ENCODE measurements at regions not wholly inside any gene's neighbourhood (a gene's known extent, or its start where the extent isn't known, plus 50 kb on each side); places are given as distances from the start of the nearest gene placed in this dataset.
"Not testable (repeated sequence)": the region's sequence is repeated elsewhere in the genome, so short reads cannot be mapped to it uniquely, and the experiment has no call there.

GRCh38 chr4:187724456-187724855, 271.1 kb upstream of the ZFP42 start:
- Histone ChIP-seq H3K27me3 (ENCODE audit: insufficient read depth, insufficient read length) (no peaks in the 10 kb centered on the region), H3K9me3 (ENCODE audit: insufficient read depth, low read length) (no peaks in the 10 kb centered on the region), H3K9ac (ENCODE audit: insufficient read length, low read depth) (no peak overlapping the region), H3K4me3 (ENCODE audit: insufficient read length, low read depth) (no peak overlapping the region), H3K36me3 (ENCODE audit: insufficient read depth, insufficient read length, low read length) (no peaks in the 10 kb centered on the region), H3K4me1 (ENCODE audit: insufficient read depth, insufficient read length) (no peaks in the 10 kb centered on the region)
- no peak for DNase-seq (ENCODE audit: low read depth, low spot score)
- TF ChIP-seq SUZ12 (IDR thresholded peaks at IDR 0.05; ENCODE audit: extremely low read depth, insufficient read depth, insufficient read length), result no peak
- no peak for TF ChIP-seq ZNF274 (IDR thresholded peaks at IDR 0.05; ENCODE audit: low read depth, low read length)
- TF ChIP-seq YY1 (IDR thresholded peaks at IDR 0.05; ENCODE audit: insufficient read depth, insufficient read length), result no peak

GRCh38 chr4:187726485-187726884, 269.1 kb upstream of the ZFP42 start:
- H3K36me3 ChIP-seq (ENCODE audit: insufficient read depth, insufficient read length, low read length), result no peaks in the 10 kb centered on the region
- DNase-seq (ENCODE audit: low read depth, low spot score), result no peak
- no peaks in the 10 kb centered on the region for H3K9me3 ChIP-seq (ENCODE audit: insufficient read depth, low read length)
- no peak for TF ChIP-seq SUZ12 (IDR thresholded peaks at IDR 0.05; ENCODE audit: extremely low read depth, insufficient read depth, insufficient read length)
- no peak for TF ChIP-seq YY1 (IDR thresholded peaks at IDR 0.05; ENCODE audit: insufficient read depth, insufficient read length)
- no peak for TF ChIP-seq ZNF274 (IDR thresholded peaks at IDR 0.05; ENCODE audit: low read depth, low read length)
- H3K9ac ChIP-seq (ENCODE audit: insufficient read length, low read depth), result no peak overlapping the region
- no peaks in the 10 kb centered on the region for H3K27me3 ChIP-seq (ENCODE audit: insufficient read depth, insufficient read length)
- H3K4me3 ChIP-seq (ENCODE audit: insufficient read length, low read depth), result no peak overlapping the region
- H3K4me1 ChIP-seq (ENCODE audit: insufficient read depth, insufficient read length), result no peaks in the 10 kb centered on the region

GRCh38 chr4:187732524-187732923, 263.0 kb upstream of the ZFP42 start:
- Histone ChIP-seq H3K9ac (ENCODE audit: insufficient read length, low read depth) (no peak overlapping the region), H3K4me3 (ENCODE audit: insufficient read length, low read depth) (no peak overlapping the region), H3K27me3 (ENCODE audit: insufficient read depth, insufficient read length) (no peaks in the 10 kb centered on the region), H3K4me1 (ENCODE audit: insufficient read depth, insufficient read length) (no peaks in the 10 kb centered on the region), H3K9me3 (ENCODE audit: insufficient read depth, low read length) (no peaks in the 10 kb centered on the region), H3K36me3 (ENCODE audit: insufficient read depth, insufficient read length, low read length) (no peaks in the 10 kb centered on the region)
- DNase-seq (ENCODE audit: low read depth, low spot score), result no peak
- TF ChIP-seq ZNF274 (IDR thresholded peaks at IDR 0.05; ENCODE audit: low read depth, low read length) (no peak), SUZ12 (IDR thresholded peaks at IDR 0.05; ENCODE audit: extremely low read depth, insufficient read depth, insufficient read length) (no peak), YY1 (IDR thresholded peaks at IDR 0.05; ENCODE audit: insufficient read depth, insufficient read length) (no peak)

GRCh38 chr4:187739771-187740170, 255.8 kb upstream of the ZFP42 start:
- H3K27me3 ChIP-seq (ENCODE audit: insufficient read depth, insufficient read length), result no peaks in the 10 kb centered on the region
- DNase-seq (ENCODE audit: low read depth, low spot score), result no peak
- H3K9ac ChIP-seq (ENCODE audit: insufficient read length, low read depth), result no peak overlapping the region
- no peaks in the 10 kb centered on the region for H3K36me3 ChIP-seq (ENCODE audit: insufficient read depth, insufficient read length, low read length)
- no peak for TF ChIP-seq YY1 (IDR thresholded peaks at IDR 0.05; ENCODE audit: insufficient read depth, insufficient read length)
- TF ChIP-seq SUZ12 (IDR thresholded peaks at IDR 0.05; ENCODE audit: extremely low read depth, insufficient read depth, insufficient read length), result no peak
- TF ChIP-seq ZNF274 (IDR thresholded peaks at IDR 0.05; ENCODE audit: low read depth, low read length), result no peak
- no peaks in the 10 kb centered on the region for H3K4me1 ChIP-seq (ENCODE audit: insufficient read depth, insufficient read length)
- peaks cover 11% of the 10 kb centered on the region; the same call in 1 of the 2 replicates for H3K9me3 ChIP-seq (ENCODE audit: insufficient read depth, low read length)
- no peak overlapping the region for H3K4me3 ChIP-seq (ENCODE audit: insufficient read length, low read depth)

- H3K27me3 ChIP-seq (ENCODE audit: insufficient read depth, insufficient read length), result no peaks in the 10 kb centered on the region
- DNase-seq (ENCODE audit: low read depth, low spot score), result no peak
- no peaks in the 10 kb centered on the region for H3K4me1 ChIP-seq (ENCODE audit: insufficient read depth, insufficient read length)
- TF ChIP-seq YY1 (IDR thresholded peaks at IDR 0.05; ENCODE audit: insufficient read depth, insufficient read length) (no peak), SUZ12 (IDR thresholded peaks at IDR 0.05; ENCODE audit: extremely low read depth, insufficient read depth, insufficient read length) (no peak), ZNF274 (IDR thresholded peaks at IDR 0.05; ENCODE audit: low read depth, low read length) (no peak)
- H3K36me3 ChIP-seq (ENCODE audit: insufficient read depth, insufficient read length, low read length), result no peaks in the 10 kb centered on the region
- H3K9me3 ChIP-seq (ENCODE audit: insufficient read depth, low read length), result 0 out of 2 replicates have a peak, but pooled peaks cover 4% of the 10 kb centered on the region
- H3K9ac ChIP-seq (ENCODE audit: insufficient read length, low read depth), result no peak overlapping the region
- no peak overlapping the region for H3K4me3 ChIP-seq (ENCODE audit: insufficient read length, low read depth)
These were observed 250.7 kb upstream of the ZFP42 start for GRCh38 chr4:187744911-187745310.

GRCh38 chr4:187750652-187751051, 244.9 kb upstream of the ZFP42 start:
- peaks cover 11% of the 10 kb centered on the region; the same call in 1 of the 2 replicates for H3K9me3 ChIP-seq (ENCODE audit: insufficient read depth, low read length)
- H3K27me3 ChIP-seq (ENCODE audit: insufficient read depth, insufficient read length); H3K4me3 ChIP-seq (ENCODE audit: insufficient read length, low read depth); DNase-seq (ENCODE audit: low read depth, low spot score); H3K36me3 ChIP-seq (ENCODE audit: insufficient read depth, insufficient read length, low read length); H3K9ac ChIP-seq (ENCODE audit: insufficient read length, low read depth); H3K4me1 ChIP-seq (ENCODE audit: insufficient read depth, insufficient read length): not testable (repeated sequence)

- no peak for TF ChIP-seq YY1 (IDR thresholded peaks at IDR 0.05; ENCODE audit: insufficient read depth, insufficient read length)
- TF ChIP-seq SUZ12 (IDR thresholded peaks at IDR 0.05; ENCODE audit: extremely low read depth, insufficient read depth, insufficient read length), result no peak
- TF ChIP-seq ZNF274 (IDR thresholded peaks at IDR 0.05; ENCODE audit: low read depth, low read length), result no peak
- no peaks in the 10 kb centered on the region for H3K4me1 ChIP-seq (ENCODE audit: insufficient read depth, insufficient read length)
- H3K36me3 ChIP-seq (ENCODE audit: insufficient read depth, insufficient read length, low read length), result no peaks in the 10 kb centered on the region
- H3K9ac ChIP-seq (ENCODE audit: insufficient read length, low read depth), result no peak overlapping the region
- H3K27me3 ChIP-seq (ENCODE audit: insufficient read depth, insufficient read length), result no peaks in the 10 kb centered on the region
- DNase-seq (ENCODE audit: low read depth, low spot score), result no peak
- H3K9me3 ChIP-seq (ENCODE audit: insufficient read depth, low read length), result no peaks in the 10 kb centered on the region
- no peak overlapping the region for H3K4me3 ChIP-seq (ENCODE audit: insufficient read length, low read depth)
These were observed 228.4 kb upstream of the ZFP42 start for GRCh38 chr4:187767158-187767557.

GRCh38 chr4:187767687-187768086, 227.9 kb upstream of the ZFP42 start:
- H3K36me3 ChIP-seq (ENCODE audit: insufficient read depth, insufficient read length, low read length), result no peaks in the 10 kb centered on the region
- H3K4me3 ChIP-seq (ENCODE audit: insufficient read length, low read depth), result no peak overlapping the region
- H3K9ac ChIP-seq (ENCODE audit: insufficient read length, low read depth), result no peak overlapping the region
- H3K27me3 ChIP-seq (ENCODE audit: insufficient read depth, insufficient read length), result no peaks in the 10 kb centered on the region
- H3K4me1 ChIP-seq (ENCODE audit: insufficient read depth, insufficient read length), result no peaks in the 10 kb centered on the region
- TF ChIP-seq SUZ12 (IDR thresholded peaks at IDR 0.05; ENCODE audit: extremely low read depth, insufficient read depth, insufficient read length), result no peak
- no peak for TF ChIP-seq ZNF274 (IDR thresholded peaks at IDR 0.05; ENCODE audit: low read depth, low read length)
- TF ChIP-seq YY1 (IDR thresholded peaks at IDR 0.05; ENCODE audit: insufficient read depth, insufficient read length), result no peak
- no peak for DNase-seq (ENCODE audit: low read depth, low spot score)
- H3K9me3 ChIP-seq (ENCODE audit: insufficient read depth, low read length), result no peaks in the 10 kb centered on the region

Data from NT2/D1 (cell line).